Endothelial cell of umbilical vein (primary cell): ENCODE measurements at regions not wholly inside any gene's neighbourhood (a gene's known extent, or its start where the extent isn't known, plus 50 kb on each side); places are given as distances from the start of the nearest gene placed in this dataset.
"Not testable (repeated sequence)": the region's sequence is repeated elsewhere in the genome, so short reads cannot be mapped to it uniquely, and the experiment has no call there.

Source experiments
- BruUV-seq: library from RNA; stranded (reverse); fragments of 400-500 nt; replicated peaks from 2 replicates; lab custom pipeline; 2021; lab: Mats Ljungman, UMichigan
- CTCF ChIA-PET: fragments of 300-600, 350-600 bp; sonication (Branson Sonifier 250); formaldehyde crosslinking; loops from one replicate; lab custom pipeline; 2021; ENCODE audit warnings: antibody characterized with exemption, inconsistent platforms; lab: Charles Lee
- POLR2A ChIA-PET: fragments of 300-600, 350-600 bp; sonication (Branson Sonifier 250); formaldehyde crosslinking; loops from one replicate; lab custom pipeline; 2021; ENCODE audit warnings: antibody characterized with exemption, inconsistent platforms; lab: Charles Lee
- DNase-seq: peaks from one replicate; pipeline ENCODE4 v3.0.0-alpha.2; 2011; ENCODE audit warnings: low read depth, low spot score
- FAIRE-seq: peaks from 2 replicates; lab custom pipeline; 2011; peaks lifted over from hg19 to GRCh38; lab: Jason Lieb, UNC
- H2AFZ ChIP-seq: 2 replicates; pipeline ENCODE4 v1.6.0; 2012; ENCODE audit warnings: low read depth, low read length, control low read depth, inconsistent platforms
- H3K27ac ChIP-seq: 2 replicates; pipeline ENCODE4 v1.5.1; 2011; ENCODE audit warnings: low read depth, mild to moderate bottlenecking, control low read depth, low read length, moderate library complexity; ENCODE audit not compliant: insufficient read depth
- H3K27me3 ChIP-seq, 2 experiments: 2 replicates each; pipeline versions ENCODE4 v1.6.0 to v1.6.1; 2011; ENCODE audit warnings: low read length in 2 of 2, mixed read lengths in 1 of 2; ENCODE audit not compliant: control insufficient read depth in 2 of 2, insufficient read depth in 2 of 2
- H3K36me3 ChIP-seq, 2 experiments: 2 replicates in 1 of 2; 3 replicates in 1 of 2; pipeline ENCODE4 v1.5.1; 2011; ENCODE audit warnings: low read length in 2 of 2, mild to moderate bottlenecking in 1 of 2, moderate library complexity in 1 of 2; ENCODE audit not compliant: control insufficient read depth in 2 of 2, insufficient read depth in 2 of 2; ENCODE audit errors: extremely low read depth in 1 of 2
- H3K4me1 ChIP-seq: 3 replicates; pipeline ENCODE4 v1.5.1; 2011; ENCODE audit warnings: mild to moderate bottlenecking, low read length; ENCODE audit not compliant: control insufficient read depth, insufficient read depth; ENCODE audit errors: extremely low read depth
- H3K4me2 ChIP-seq: 2 replicates; pipeline ENCODE4 v1.6.1; 2011; ENCODE audit warnings: low read length, control low read depth, mixed read lengths; ENCODE audit not compliant: insufficient read depth
- H3K4me3 ChIP-seq, 3 experiments: fragments of 200-600 bp in 1 of 3; sonication (generic), shearing (Covaris generic) in 1 of 3; replicated peaks in 1 of 3; 2 replicates each; pipeline ENCODE4 v1.5.1; 2011 to 2016; ENCODE audit warnings: control low read depth in 3 of 3, low read length in 3 of 3, mild to moderate bottlenecking in 2 of 3, inconsistent platforms in 1 of 3, low read depth in 1 of 3, moderate library complexity in 1 of 3; ENCODE audit not compliant: insufficient read depth in 1 of 3
- H3K79me2 ChIP-seq: 2 replicates; pipeline ENCODE4 v1.6.0; 2012; ENCODE audit warnings: low read length, inconsistent platforms; ENCODE audit not compliant: control insufficient read depth, insufficient read depth
- H3K9ac ChIP-seq: replicated peaks from 2 replicates; pipeline ENCODE3; 2011; ENCODE audit warnings: low read length, control low read depth; ENCODE audit not compliant: insufficient read depth; ENCODE audit errors: extremely low read depth
- H3K9me1 ChIP-seq: replicated peaks from 3 replicates; pipeline ENCODE4 v1.6.0; 2011; ENCODE audit warnings: mild to moderate bottlenecking, low read length; ENCODE audit not compliant: control insufficient read depth, insufficient read depth; ENCODE audit errors: extremely low read depth
- H3K9me3 ChIP-seq: replicated peaks from 2 replicates; pipeline ENCODE4 v1.5.1; 2012; ENCODE audit warnings: low read length, inconsistent platforms; ENCODE audit not compliant: control insufficient read depth, insufficient read depth
- H4K20me1 ChIP-seq: replicated peaks from 2 replicates; pipeline ENCODE3; 2011; ENCODE audit warnings: mild to moderate bottlenecking, low read length; ENCODE audit not compliant: control insufficient read depth, insufficient read depth; ENCODE audit errors: extremely low read depth
- EZH2 ChIP-seq: IDR thresholded peaks from 2 replicates; pipeline ENCODE4 v1.6.1; 2012; ENCODE audit warnings: borderline replicate concordance, low read depth, mild to moderate bottlenecking, moderate library complexity, low read length, inconsistent platforms; ENCODE audit not compliant: severe bottlenecking
- FOS ChIP-seq: IDR thresholded peaks from 2 replicates; pipeline ENCODE4 v1.6.1; 2011; ENCODE audit warnings: mild to moderate bottlenecking, low read length, moderate library complexity, borderline replicate concordance; ENCODE audit not compliant: insufficient read depth
- JUN ChIP-seq: IDR thresholded peaks from 2 replicates; pipeline ENCODE4 v1.6.1; 2011; ENCODE audit warnings: borderline replicate concordance, low read depth; ENCODE audit not compliant: insufficient read length, insufficient read depth
- MYC ChIP-seq: IDR thresholded peaks from one replicate; pipeline ENCODE4 v1.6.1; 2011; ENCODE audit warnings: mild to moderate bottlenecking, low read depth, low read length
- dilution Hi-C: fragments of 300-500 bp; cut with MboI; formaldehyde crosslinking; loops from one replicate; pipeline ENCODE4 v1.15.0; 2019; ENCODE audit warnings: low sequenced_read_pairs; ENCODE audit not compliant: extremely low pct_ligation_motif_present
- intact Hi-C: fragments of 100-400 bp; cut with micrococcal nuclease; formaldehyde crosslinking; loops from one replicate; pipeline ENCODE4 v1.10.0; 2022
- TF ChIP-seq, protein P1 (sequence below): IDR thresholded peaks from 2 replicates; pipeline ENCODE4 v1.6.1; 2011; ENCODE audit not compliant: insufficient read depth, insufficient read length

DNA sequence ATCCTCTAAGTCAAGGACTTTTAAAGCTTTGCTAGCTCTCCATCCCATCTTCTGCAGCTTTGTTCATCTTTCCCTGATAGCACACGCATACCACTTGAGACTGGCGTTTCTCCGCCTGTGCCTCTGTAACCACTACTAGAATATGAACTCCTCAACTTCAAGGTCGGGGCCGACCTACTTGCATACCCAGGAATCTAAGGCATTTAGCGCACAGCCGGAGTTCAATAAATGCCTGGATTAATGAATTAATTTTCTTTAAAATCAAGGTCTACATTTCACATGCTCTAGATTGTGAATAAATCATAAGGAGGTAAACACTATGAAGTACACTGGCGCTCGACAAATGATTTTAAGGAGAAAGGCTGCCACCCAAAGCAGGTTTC lies 89.3 kb downstream of the HNRNPD start:
- intact Hi-C loops (no loop called here), dilution Hi-C loops (no loop called here)
- BruUV-seq: no TSS peak
- Histone ChIP-seq H4K20me1 (no peaks in the 10 kb centered on the region), H3K27ac (no peak overlapping the region), H3K9ac (no peak overlapping the region), H3K79me2 (no peaks in the 10 kb centered on the region), H2AFZ (peak overlapping the region; percentile 72), H3K27me3 (peaks cover 13 to 16% of the 10 kb centered on the region in 2 experiments), H3K4me2 (peak overlapping the region; percentile 81), H3K36me3 (no peaks in the 10 kb centered on the region), H3K9me3 (no peaks in the 10 kb centered on the region), H3K9me1 (no peaks in the 10 kb centered on the region), H3K4me3 (peak overlapping the region; percentile 14 to 40 (median 31)), H3K4me1 (peaks cover 6% of the 10 kb centered on the region)
- POLR2A ChIA-PET: no interaction called here
- DNase-seq: peak; percentile 3
- TF ChIP-seq EZH2: no peak
- TF ChIP-seq, protein P1, sequence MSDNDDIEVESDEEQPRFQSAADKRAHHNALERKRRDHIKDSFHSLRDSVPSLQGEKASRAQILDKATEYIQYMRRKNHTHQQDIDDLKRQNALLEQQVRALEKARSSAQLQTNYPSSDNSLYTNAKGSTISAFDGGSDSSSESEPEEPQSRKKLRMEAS: no peak
- TF ChIP-seq MYC: no peak
- no peak for TF ChIP-seq FOS
- CTCF ChIA-PET: interaction anchor here (0.7 to 2.1 kb wide), 26 partner anchors 9 to 1200 kb away, joined by 3 to 23 read pairs (median 5); partner anchors contain the start of genes HNRNPD and RASGEF1B
- FAIRE-seq: no peak

DNA sequence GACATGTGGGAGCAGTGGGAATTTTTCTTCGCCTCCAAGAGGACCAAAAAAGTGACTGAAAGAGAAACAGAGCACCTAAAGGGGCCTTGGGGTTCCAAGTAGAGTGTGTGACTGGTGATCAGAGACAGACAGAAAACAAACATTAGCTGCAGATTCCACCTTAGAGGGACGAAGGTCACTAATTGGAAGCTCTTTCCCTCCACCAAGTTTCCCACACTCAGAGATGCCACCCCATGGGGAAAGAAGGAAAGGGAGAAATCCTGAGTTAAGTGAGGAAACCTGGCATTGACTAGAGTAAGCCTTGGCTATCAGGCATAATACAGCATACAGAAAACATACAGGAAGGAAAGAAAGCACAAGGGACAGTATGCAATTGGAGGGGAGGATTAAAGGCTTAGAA lies 90.9 kb downstream of the HNRNPD start:
- Histone ChIP-seq H4K20me1 (no peaks in the 10 kb centered on the region), H3K4me1 (peaks cover 6% of the 10 kb centered on the region), H3K27me3 (peaks cover 8 to 16% of the 10 kb centered on the region in 2 experiments), H3K9ac (no peak overlapping the region), H3K36me3 (no peaks in the 10 kb centered on the region), H3K27ac (no peak overlapping the region), H3K4me3 (no peak overlapping the region), H3K79me2 (no peaks in the 10 kb centered on the region), H2AFZ (no peak overlapping the region), H3K4me2 (no peak overlapping the region), H3K9me3 (no peaks in the 10 kb centered on the region), H3K9me1 (no peaks in the 10 kb centered on the region)
- BruUV-seq: no TSS peak
- no peak for FAIRE-seq
- intact Hi-C loops (no loop called here), dilution Hi-C loops (no loop called here)
- ChIA-PET POLR2A (no interaction called here), CTCF (interaction anchor here (1.0 to 1.9 kb wide), 2 partner anchors 15 to 815 kb away, joined by 4 to 8 read pairs; no protein-coding TSS in a partner anchor)
- TF ChIP-seq FOS (no peak), JUN (no peak)
- no peak for DNase-seq

DNA sequence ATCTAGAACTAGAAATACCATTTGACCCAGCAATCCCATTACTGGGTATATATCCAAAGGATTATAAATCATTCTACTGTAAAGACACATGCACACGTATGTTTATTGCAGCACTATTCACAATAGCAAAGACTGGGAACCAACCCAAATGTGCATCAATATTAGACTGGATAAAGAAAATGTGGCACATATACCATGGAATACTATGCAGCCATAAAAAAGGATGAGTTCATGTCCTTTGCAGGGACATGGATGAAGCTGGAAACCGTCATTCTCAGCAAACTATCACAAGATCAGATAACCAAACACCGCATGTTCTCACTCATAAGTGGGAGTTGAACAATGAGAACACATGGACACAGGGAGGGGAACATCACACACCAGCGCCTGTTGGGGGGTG lies 94.2 kb downstream of the HNRNPD start:
- FAIRE-seq, POLR2A ChIA-PET: not testable (repeated sequence)

More for the DNA sequence above, 94.2 kb downstream of the HNRNPD start:
- H3K79me2 ChIP-seq, DNase-seq, H3K4me3 ChIP-seq, H3K4me2 ChIP-seq, H3K27me3 ChIP-seq, intact Hi-C loops, H3K4me1 ChIP-seq, H3K36me3 ChIP-seq, dilution Hi-C loops, H3K9me1 ChIP-seq, H3K9ac ChIP-seq, CTCF ChIA-PET, BruUV-seq, H3K9me3 ChIP-seq, H2AFZ ChIP-seq, H4K20me1 ChIP-seq, H3K27ac ChIP-seq: not testable (repeated sequence)
